Activated T-cell treated with anti-CD3 and anti-CD28 coated beads, Interleukin-2, amount 50 U/mL, for 48 hours (primary cell): ENCODE measurements at regions not wholly inside any gene's neighbourhood (a gene's known extent, or its start where the extent isn't known, plus 50 kb on each side); places are given as distances from the start of the nearest gene placed in this dataset.

Source experiments
- DNase-seq, 2 experiments: peaks; one replicate each; pipeline ENCODE4 v3.0.0-alpha.2; 2020

- DNase-seq, result no peak
Measured at GRCh38 chr20:39277185-39277584, 315.0 kb downstream of the DHX35 start.

GRCh38 chr20:39270837-39271604 lies 308.9 kb downstream of the DHX35 start:
- DNase-seq, result no peak

GRCh38 chr20:39269493-39270217 lies 307.5 kb downstream of the DHX35 start:
- no peak for DNase-seq

GRCh38 chr20:39268981-39269461 lies 306.9 kb downstream of the DHX35 start:
- peak; percentile 62 to 67 for DNase-seq

GRCh38 chr20:39268491-39268951 lies 306.4 kb downstream of the DHX35 start:
- no peak for DNase-seq

- DNase-seq, result no peak
Measured at GRCh38 chr20:39266989-39267388, 304.8 kb downstream of the DHX35 start.

GRCh38 chr20:39264506-39265172 lies 302.5 kb downstream of the DHX35 start:
- DNase-seq, result peak; percentile 48 to 65

- no peak for DNase-seq
Measured at GRCh38 chr20:39263076-39263475, 300.9 kb downstream of the DHX35 start.

GRCh38 chr20:39259808-39260207 lies 297.7 kb downstream of the DHX35 start:
- no peak for DNase-seq

- DNase-seq, result no peak
Measured at GRCh38 chr20:39259010-39259803, 297.1 kb downstream of the DHX35 start.

GRCh38 chr20:39258253-39258652 lies 296.1 kb downstream of the DHX35 start:
- no peak for DNase-seq

GRCh38 chr20:39253051-39253755 lies 291.1 kb downstream of the DHX35 start:
- no peak for DNase-seq

GRCh38 chr20:39252035-39252434 lies 289.9 kb downstream of the DHX35 start:
- no peak for DNase-seq

- DNase-seq, result no peak
Measured at GRCh38 chr20:39249798-39250197, 287.7 kb downstream of the DHX35 start.

- DNase-seq, result no peak
Measured at GRCh38 chr20:39248862-39249485, 286.8 kb downstream of the DHX35 start.

GRCh38 chr20:39248171-39248861 lies 286.2 kb downstream of the DHX35 start:
- DNase-seq, result no peak

GRCh38 chr20:39246436-39246835 lies 284.3 kb downstream of the DHX35 start:
- DNase-seq, result no peak

- DNase-seq, result no peak
Measured at GRCh38 chr20:39245685-39246311, 283.7 kb downstream of the DHX35 start.

- no peak for DNase-seq
Measured at GRCh38 chr20:39243962-39244361, 281.8 kb downstream of the DHX35 start.

GRCh38 chr20:39242614-39243013 lies 280.5 kb downstream of the DHX35 start:
- no peak for DNase-seq
